HG03520 (cell line): ENCODE measurements at regions not wholly inside any gene's neighbourhood (a gene's known extent, or its start where the extent isn't known, plus 50 kb on each side); places are given as distances from the start of the nearest gene placed in this dataset.

Source experiments
- ATAC-seq: cut with Tn5 transposase; IDR thresholded peaks from one replicate; pipeline ENCODE4 v1.9.1; 2021; ENCODE audit warnings: mild to moderate bottlenecking, moderate library complexity; ENCODE audit not compliant: unreplicated experiment

DNA sequence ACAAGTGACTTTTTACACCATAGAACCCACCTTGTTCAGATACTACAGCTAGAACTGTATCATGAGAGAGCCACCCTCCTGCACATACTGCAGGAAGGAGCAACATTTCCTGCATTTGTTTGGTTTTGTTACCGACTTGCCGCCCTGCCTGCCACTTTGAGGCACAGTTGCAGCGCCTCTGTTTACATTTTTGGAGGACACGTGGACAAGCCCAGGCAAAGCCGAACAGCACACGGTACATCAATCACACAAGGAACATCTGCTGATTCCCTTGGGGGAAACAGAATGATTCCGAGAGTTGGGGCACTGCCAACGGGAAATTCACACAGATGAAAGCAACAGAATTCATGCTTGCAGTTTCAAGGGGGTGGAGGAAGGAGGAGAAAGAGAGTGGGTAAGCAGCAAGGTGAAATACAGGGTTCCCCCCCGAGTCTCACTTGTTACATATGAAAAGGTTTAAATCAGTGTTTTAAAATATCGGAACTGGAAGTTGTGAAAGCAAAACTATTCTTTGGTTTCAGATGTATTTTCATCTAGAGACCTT is 110.7 kb downstream of the BTG1 start:
- ATAC-seq, result peak; percentile 65

DNA sequence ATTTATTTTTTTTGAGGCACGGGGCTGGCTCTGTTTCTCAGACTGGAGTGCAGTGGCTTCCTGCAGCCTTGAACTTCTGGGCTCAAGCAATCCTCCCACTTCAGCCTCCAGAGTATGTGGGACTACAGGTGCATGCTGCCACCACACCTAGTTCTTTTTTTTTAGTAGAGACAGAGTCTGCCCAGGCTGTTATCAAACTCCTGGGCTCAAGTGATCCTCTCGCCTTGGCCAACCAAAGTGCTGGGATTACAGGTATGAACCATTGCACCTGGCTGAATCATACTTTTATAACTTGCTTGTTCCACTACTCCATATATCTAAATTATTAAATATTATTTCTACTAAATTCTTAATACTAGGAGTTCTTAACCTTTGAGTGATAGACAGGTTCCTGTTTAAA is 111.6 kb downstream of the BTG1 start:
- no peak for ATAC-seq

DNA sequence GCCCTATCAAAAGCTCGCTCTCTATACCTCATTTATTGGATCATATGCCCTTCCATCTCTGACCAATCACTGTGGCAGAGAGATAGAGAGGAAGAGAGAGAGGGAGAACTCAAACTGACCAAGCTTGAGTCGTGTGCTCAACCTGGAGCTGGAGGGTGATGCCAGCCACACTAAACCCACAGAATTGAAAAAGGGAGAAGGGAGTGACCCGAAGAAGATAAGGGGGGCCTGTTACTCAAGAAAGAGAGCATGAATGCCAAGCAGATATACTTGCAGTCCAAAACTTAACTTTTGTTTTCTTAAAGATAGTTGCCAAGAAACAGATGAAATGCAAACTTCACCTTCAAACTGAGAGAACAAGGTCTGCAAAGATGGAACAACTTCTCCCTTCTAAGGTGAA is 112.7 kb downstream of the BTG1 start:
- ATAC-seq, result no peak

DNA sequence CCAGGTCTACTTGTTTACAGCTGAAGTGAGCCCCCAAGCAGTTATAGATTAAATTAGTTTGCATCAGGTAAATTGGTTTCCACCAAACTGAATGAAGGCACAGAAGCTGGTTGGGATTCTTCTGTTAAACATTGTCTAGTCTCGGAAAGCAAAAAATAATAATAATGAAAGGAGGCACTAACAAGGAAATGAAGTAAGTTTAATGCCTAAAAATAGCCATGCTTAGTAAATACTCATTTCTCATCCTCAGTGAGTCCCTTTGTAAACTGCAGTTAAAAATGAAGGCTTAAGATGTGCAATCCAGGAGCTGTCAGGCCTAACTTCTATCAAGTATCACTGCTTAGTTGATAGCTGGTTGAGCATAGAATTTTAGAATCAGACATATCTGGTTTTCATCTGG is 113.5 kb downstream of the BTG1 start:
- ATAC-seq, result no peak

DNA sequence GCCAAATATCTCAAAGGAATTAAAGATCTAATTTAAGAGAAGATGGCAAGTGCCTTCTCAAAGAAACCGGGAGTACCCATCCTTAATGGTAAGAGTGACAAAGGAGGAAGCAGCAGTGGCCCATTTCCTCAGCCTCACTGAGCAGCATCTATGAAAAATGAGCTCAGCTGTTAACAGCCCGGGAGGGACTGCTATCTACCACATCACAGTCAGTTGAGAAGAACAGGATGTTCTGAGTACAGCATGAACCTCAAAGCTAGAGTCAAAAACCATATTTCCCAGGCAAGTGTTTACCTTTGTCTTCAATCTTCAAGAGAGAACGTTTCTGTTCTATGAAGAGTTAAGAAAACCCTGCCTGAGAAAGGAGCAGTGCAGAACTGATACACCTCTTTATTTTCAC is 115.0 kb downstream of the BTG1 start:
- peak; percentile 54 for ATAC-seq

DNA sequence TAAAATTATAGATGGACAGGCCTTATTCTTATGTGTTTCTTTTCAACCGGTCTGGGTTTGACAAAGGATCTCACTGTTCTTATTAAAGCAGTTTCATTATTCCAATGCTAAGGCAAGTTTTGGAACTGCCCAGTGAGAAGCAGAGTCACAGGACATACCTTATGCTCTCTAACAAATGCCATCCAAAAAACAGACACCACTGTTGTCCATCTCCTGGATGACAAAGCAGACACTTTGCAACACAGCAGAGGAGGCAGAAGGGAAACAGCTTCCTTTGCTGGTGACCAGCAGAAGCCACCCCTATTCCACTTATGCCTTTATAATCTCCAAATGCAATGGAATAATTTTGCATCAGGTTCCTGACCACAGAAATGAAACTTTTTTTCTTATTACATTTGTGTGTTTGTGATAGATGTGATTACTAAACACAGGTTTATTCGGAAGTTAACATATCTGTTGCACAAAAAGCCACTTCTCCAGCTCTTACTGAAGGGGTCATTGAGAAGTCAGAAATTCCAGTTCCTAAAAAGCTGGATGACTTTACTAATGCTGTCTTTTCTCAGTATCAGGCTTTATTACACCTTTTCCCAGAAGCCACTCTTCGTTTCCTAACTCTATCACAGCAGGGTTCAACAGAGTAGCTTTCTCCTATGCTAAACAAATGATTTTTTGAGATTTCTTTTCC is 115.6 kb downstream of the BTG1 start:
- ATAC-seq, result no peak

DNA sequence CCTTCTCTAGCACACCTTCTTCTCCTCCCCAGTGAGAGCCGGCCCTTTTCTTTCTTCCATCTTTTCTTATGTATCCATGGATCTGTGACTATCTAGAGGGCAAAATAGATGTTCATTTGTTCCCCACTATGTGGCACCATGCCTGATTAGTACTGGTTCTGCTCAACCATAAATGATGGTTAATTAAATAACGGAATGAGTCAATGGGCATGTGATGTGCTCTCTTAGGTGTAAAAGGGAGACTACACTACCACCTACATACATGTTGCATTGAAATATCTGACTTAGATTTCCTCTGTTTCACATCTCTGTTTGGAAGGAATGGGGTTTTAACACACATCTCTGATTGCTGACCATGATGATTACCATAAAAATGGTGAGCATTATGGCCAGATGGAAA is 116.5 kb downstream of the BTG1 start:
- ATAC-seq, result no peak

DNA sequence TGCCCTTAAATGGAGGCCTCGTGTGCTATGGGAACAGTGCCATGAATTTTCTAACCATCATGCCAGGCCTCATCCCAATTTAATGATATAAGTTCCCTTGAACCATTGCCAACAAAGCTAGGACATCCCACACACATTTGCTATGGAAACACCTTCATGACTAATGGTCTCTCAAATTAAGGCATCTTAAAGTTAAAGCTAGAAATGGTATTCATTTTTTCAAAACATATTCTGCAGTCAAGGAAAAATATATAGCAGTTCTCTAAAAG is 117.3 kb downstream of the BTG1 start:
- no peak for ATAC-seq

DNA sequence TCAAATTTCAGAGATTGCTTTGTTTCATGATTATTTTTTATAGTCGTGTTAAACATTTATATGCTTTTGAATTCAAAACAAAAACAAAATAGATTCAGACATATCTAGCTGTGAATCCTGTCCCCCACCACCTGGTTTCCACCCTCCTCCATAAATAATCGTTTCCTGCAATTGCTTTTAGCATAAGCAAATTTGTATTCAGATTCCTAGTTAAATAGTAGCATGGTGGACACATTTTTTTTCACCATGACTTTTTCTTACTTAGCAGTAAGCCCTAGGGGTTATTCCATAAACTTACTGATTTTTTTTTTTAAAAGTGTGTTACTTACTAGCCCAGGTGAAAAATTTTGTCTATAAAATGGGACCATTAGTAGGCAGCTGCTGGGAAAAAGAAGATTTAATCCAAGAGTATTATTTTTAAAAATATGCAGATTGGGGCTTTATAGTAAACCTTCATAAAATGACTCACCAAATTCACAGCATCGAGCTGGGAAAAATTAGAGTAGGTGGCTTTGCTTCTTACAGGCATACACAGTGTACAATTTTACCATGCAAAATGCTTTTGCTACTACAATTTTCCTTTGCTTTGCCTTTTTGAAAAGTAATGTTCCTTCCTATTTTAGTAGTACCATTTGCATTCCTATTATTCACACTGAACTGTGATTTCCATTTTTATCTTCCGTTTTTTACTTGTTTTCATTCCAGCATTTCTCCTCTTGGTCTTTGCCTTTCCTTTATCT is 117.8 kb downstream of the BTG1 start:
- ATAC-seq, result no peak

DNA sequence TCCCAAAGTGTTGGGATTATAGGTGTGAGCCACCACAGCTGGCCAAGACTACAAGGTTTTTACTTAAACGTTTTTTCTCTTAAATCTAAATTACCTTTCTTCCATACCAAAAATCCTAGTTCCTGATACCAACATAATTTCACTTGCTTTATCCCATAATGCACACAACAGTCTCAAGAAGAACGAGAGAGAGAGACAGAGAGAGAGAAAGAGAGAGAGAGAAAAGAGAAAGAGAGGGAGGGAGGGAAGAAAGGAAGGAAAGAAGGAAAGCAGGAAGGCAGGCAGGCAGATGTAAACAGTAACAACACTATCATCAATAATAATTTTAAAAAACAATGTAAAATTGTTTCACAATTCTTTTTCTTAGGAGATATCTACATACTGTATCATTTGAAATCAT is 118.4 kb downstream of the BTG1 start:
- no peak for ATAC-seq

DNA sequence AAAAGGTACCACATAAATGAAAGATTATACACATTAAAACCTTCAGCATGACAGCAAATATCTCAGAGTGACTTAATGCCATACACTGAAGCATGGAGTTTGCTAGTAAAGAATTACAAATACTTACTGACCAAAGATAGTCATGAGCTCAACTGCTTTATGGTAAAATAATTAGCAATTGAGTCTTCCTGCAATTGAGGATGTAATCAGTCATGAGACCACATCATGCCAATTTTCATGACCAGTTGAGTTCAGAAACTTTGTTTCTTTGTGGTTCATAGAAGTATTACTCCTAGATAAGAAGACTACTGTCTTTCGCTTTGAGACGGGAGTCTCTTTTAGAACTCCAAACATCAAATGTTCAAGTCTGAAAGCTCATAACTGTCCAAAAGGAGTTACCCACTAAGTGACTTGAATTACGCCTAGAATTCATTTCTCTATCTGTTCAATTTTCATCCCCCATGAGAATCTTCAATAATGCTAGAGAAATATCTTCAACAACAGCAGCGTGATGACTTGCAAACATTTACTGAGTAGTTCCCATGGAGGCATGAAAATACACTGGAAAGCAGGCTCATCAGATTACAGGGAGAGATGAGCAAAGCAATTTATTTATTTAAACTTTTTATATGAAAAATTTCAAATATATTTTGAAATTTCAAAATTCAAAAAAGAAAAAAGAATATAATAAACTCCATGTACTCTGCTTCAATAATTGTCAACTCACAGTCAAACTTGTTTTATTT is 120.0 kb downstream of the BTG1 start:
- ATAC-seq, result no peak

DNA sequence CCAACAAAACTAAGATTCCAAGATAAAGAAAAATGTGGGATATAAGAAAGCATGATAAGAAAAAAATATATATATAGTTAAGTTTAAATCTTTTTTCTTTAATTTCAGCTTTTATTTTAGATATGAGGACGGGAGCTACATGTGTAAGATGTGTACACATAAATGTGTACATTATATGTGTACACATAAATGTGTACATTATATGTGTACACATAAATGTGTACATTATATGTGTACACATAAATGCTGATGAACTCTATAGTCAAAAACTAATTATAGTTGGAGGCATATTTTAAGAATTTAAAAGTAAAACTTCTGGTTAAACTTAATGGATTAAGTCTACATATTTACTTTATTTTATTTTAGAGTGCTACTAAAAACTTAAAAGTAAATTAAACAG is 123.6 kb downstream of the BTG1 start:
- no peak for ATAC-seq

DNA sequence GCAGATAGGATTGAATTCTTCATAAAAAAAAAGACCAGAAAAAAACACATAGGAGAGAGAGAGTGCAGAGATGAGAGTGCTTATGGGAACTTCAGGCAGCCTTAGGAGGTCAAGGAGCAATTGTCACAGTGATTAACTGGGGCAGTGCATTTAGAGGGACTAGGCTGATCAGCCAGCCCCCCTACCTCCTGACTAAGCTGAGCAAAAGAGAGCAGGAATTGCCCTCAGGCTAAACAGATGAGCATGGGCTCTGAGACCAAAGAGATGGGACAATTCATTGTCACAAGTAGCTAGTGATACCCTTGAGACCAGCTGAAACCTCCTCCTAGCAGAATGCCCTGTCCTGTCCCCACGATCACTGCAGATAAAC is 124.0 kb downstream of the BTG1 start:
- no peak for ATAC-seq

DNA sequence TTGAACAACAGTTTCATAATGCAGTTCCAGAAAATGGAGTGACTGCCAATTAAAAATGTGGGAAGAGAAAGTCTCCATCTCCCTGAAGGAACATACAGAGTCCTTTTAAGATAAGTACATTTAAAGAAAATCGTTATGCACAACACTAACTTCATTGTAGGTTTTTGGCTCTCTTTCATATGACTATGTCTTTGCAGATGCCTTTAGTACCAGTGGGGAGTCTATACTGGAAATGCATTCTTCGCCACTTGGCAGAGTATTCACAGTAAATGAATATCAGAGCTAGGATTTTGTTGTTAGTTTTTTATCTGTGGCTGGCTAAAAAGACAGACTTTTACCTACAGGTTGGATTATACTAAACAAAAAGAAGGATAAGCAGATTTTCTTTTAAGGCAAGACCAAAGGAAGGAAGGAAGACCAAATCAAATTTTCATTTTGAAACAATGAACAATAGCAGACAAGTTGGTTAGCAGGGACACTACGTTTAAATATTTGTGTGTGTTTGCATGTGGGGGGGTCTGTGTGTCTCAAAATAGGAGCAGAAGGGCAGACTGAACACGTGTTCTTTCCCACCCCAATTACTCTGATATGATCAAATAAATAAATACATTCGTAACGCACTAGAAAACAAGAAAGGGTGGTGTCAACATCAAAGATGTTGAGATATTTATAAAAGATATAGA is 124.5 kb downstream of the BTG1 start:
- ATAC-seq, result no peak

DNA sequence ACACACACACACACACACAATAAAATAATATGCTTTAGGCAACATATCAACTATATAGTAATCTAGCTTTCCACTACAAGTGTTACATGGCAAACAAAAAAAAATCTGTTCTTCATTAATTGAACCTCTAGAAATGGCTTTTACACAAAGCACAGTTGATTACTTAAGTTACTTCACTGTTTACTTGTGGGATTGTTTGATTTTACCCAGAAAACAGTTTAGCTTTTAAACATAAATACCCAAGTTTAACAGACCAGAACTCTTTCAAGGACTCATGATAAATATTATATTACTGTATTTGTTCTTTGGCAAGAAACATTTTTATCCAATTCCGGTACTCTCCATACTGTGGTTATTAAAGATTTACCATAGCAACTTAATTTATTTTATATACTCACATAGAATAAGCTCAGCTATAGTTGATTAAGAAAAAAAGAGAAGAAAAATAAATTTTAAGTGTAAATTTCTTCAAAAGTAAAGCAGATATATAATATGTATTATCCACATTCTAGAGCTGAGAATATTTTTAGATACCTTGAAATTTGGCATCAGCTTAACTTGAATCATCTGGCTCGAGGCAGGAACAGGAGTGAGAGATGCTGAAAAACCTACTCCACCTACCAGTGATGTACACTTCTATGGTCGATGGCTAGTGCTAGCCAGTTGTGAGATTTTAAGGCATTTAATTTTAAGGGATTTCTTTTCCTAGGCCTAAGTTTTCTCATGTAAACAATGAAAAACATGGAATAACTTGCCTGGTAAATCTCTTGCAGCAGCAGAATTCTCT is 126.0 kb downstream of the BTG1 start:
- ATAC-seq, result no peak

DNA sequence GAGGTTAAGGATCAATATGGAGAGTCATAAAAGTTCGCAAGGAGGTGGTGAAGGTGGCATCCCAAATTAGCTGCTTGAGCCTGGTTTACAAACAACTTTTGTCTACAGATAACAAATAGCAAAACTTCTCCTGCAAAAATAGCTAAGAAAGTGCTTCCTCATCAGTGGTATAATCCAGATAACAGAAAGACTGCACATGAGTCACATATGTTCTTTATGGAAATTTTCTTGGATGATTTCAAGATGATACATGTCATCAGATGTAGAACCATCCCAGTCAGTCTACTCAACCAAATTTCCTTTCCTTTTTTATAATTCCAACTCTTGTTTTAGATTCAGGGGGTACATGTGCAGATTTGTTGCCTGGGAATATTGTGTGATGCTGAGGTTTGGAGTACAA is 133.0 kb downstream of the BTG1 start:
- ATAC-seq, result no peak

DNA sequence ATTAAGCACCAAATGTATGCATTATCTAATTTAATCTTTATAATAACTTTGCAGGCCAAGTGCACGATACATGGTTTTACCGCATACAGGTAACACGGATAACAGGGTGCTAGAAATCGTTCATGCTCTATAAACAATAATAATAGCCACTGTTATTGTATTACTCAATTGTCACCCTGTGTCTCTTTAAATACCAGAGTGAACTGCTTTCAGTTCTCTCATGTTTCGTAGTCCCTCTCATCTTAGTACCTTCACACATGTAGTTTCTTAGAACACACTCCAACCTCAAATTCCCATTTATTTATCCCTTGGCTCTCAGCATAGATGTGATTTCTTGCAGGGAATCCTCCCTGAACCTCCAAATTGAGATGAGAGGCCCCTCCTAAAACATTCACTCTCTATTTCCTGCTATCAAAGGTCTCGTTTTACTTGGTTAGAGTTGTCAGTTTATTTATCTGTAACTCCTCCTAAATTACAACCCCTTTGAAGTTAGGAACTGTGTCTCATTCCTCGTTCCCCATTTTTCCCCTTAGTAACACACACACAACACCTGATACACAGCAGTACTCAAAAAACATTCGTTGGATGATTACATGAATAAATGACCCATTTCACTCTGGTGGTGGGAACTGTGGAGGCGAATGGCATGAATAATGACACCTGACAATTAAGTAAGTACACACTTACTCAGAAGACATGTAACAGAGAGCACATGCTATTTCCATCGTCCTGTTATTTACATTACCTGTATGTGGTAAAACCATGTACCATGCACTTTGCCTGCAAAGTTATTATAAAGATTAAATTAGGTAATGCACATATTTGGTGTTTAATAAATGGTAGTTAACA is 134.6 kb downstream of the BTG1 start:
- ATAC-seq, result no peak

DNA sequence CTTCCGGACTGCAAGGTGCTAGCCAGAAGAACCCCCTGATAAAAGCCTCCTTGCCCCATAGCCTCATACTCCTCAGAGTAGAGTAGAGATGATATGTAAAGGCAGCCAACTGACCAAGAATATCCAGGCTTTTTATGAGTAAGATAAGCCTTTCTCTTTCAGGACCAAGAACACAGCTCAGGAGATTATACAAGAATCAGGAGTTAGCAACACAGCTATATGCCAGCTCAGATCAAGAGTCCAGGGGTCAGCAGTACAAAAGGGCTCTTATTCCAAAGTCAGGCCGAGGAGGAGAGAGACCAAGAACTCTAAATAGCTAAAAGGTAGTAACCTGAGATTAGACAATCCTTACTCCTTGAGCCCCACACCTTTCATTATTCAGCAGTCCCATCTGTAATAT is 135.3 kb downstream of the BTG1 start:
- ATAC-seq, result no peak

DNA sequence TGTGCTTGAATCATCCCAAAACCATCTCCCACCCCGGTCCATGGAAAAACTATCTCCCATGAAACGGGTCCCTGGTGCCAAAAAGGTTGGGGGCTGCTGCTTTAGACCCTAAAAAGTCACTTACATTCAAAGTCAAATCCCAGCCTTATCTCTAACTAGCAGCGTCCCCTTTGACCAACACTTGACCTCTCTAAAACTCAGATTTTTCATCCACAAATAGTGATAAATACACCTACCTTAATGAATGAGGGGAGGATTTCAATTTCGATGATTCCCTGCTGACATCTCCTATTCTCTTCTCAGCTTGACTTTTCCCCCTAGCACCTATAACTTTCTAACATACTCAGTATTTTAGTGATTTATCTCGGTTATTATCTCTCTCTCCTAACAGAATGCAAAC is 137.3 kb downstream of the BTG1 start:
- no peak for ATAC-seq

DNA sequence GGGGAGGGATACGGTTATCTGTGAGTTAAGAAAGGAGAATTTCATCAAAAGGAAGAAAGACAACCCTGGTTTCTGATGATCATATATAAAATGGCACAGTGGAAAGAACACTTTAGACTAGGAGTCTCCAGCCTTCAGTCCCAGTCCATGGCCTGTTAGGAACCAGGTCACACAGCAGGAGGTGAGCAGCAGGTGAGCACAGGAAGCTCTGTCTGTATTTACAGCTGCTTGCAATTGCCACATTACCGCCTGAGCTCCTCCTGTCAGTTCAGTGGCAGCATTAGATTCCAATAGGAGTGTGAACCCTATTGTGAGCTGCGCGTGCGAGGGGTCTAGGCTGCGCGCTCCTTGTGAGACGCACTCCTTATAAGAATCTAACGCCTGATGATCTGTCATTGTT is 137.9 kb downstream of the BTG1 start:
- no peak for ATAC-seq
